NB4 (cell line): ENCODE measurements at regions not wholly inside any gene's neighbourhood (a gene's known extent, or its start where the extent isn't known, plus 50 kb on each side); places are given as distances from the start of the nearest gene placed in this dataset.

Experiments used
- CTCF ChIP-seq: IDR thresholded peaks from one replicate; pipeline ENCODE4 v1.5.1; 2012; ENCODE audit warnings: low read depth, low read length
- MAX ChIP-seq: IDR thresholded peaks from 2 replicates; pipeline ENCODE4 v1.6.1; 2011; ENCODE audit warnings: low read depth, low read length
- POLR2A ChIP-seq: IDR thresholded peaks from 2 replicates; pipeline ENCODE4 v1.6.1; 2011; ENCODE audit warnings: mild to moderate bottlenecking; ENCODE audit not compliant: insufficient read length; ENCODE audit errors: extremely low read depth

- no peak for TF ChIP-seq CTCF
- TF ChIP-seq POLR2A, result no peak
- TF ChIP-seq MAX, result no peak
Observed at GRCh38 chr1:101141376-101141775, 95.4 kb upstream of the S1PR1 start.
